GM18858 (cell line): ENCODE measurements at regions not wholly inside any gene's neighbourhood (a gene's known extent, or its start where the extent isn't known, plus 50 kb on each side); places are given as distances from the start of the nearest gene placed in this dataset.

ENCODE experiments used
- ATAC-seq: cut with Tn5 transposase; IDR thresholded peaks from one replicate; pipeline ENCODE4 v1.9.1; 2021; ENCODE audit not compliant: unreplicated experiment

DNA sequence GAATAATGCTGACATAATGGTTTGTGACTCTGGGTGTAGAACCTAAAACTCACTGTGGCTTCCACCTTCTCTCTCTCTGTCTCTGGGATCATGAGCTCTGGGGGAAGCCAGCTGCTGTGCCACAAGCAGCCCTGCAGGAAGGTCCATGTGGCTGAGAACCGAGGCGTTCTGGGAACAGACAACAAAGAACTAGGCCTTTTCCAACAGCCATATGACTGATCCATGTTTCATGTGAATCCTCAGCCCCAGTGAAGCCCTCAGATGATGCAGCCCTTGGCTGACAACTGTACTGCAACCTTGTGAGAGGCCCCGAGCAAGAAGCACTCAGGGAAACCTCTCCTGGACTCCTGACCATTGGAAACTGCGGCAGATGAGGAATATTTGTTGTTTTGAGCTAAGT lies 56.6 kb downstream of the HLA-G start:
- ATAC-seq: no peak

DNA sequence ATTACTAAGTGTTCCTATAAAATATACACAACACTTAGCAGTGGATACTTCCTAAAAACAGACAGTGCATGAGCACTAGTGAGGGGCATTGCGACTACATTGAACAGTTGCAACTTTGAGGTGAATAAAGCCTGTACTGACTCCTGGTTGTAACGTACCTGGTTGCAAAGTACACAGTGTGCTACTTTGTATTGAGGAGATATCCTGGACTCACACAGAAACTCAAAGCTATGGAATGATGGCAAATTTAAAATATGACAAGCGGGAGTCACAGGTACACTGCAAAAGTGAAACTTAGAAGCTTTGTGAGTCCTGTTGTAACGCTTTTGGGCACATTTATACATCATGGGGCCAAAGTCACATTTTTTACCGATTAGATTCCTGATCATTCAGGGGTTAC lies 55.6 kb upstream of the HLA-A start:
- ATAC-seq: no peak

DNA sequence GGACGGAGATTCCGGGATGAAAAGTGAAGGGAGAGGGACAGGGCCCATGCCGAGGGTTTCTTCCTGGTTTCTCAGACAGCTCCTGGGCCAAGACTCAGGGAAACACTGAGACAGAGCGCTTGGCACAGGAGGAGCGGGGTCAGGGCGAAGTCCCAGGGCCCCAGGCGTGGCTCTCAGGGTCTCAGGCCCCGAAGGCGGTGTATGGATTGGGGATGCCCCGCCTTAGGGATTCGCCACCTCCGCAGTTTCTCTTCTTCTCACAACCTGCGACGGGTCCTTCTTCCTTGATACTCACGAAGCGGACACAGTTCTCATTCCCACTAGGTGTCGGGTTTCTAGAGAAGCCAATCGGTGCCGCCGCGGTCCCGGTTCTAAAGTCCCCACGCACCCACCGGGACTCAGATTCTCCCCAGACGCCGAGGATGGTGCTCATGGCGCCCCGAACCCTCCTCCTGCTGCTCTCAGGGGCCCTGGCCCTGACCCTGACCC lies 55.0 kb upstream of the HLA-A start:
- ATAC-seq: no peak

DNA sequence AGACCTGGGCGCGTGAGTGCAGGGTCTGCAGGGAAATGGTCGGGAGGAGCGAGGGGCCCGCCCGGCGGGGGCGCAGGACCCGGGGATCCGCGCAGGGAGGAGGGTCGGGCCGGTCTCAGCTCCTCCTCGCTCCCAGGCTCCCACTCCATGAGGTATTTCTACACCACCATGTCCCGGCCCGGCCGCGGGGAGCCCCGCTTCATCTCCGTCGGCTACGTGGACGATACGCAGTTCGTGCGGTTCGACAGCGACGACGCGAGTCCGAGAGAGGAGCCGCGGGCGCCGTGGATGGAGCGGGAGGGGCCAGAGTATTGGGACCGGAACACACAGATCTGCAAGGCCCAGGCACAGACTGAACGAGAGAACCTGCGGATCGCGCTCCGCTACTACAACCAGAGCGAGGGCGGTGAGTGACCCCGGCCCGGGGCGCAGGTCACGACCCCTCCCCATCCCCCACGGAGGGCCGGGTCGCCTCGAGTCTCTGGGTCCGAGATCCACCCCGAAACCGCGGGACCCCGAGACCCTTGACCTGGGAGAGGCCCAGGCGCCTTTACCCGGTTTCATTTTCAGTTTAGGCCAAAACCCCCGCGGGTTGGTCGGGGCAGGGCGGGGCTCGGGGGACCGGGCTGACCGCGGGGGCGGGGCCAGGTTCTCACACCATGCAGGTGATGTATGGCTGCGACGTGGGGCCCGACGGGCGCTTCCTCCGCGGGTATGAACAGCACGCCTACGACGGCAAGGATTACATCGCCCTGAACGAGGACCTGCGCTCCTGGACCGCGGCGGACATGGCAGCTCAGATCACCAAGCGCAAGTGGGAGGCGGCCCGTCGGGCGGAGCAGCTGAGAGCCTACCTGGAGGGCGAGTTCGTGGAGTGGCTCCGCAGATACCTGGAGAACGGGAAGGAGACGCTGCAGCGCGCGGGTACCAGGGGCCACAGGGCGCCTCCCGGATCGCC lies 54.2 kb upstream of the HLA-A start:
- ATAC-seq: peak; percentile 43
